DOHH2 (cell line): ENCODE measurements at regions not wholly inside any gene's neighbourhood (a gene's known extent, or its start where the extent isn't known, plus 50 kb on each side); places are given as distances from the start of the nearest gene placed in this dataset.

Experiments
- H3F3A ChIP-seq: fragments of 200-600 bp; sonication (generic), shearing (Covaris generic); 2 replicates; pipeline ENCODE4 v1.6.0; 2016; ENCODE audit warnings: antibody characterized with exemption, mild to moderate bottlenecking; ENCODE audit not compliant: control insufficient read depth, insufficient read depth
- H3K27ac ChIP-seq: fragments of 200-600 bp; sonication (generic); 2 replicates; pipeline ENCODE4 v1.5.1; 2014; ENCODE audit warnings: low read depth, mild to moderate bottlenecking, low read length, moderate library complexity
- H3K27me3 ChIP-seq: fragments of 200-600 bp; sonication (generic); 2 replicates; pipeline ENCODE4 v1.6.1; 2014; ENCODE audit warnings: mild to moderate bottlenecking, low read length, mixed read lengths; ENCODE audit not compliant: control insufficient read depth
- H3K36me3 ChIP-seq: fragments of 200-600 bp; sonication (generic); 2 replicates; pipeline ENCODE4 v1.6.1; 2014; ENCODE audit warnings: mild to moderate bottlenecking, low read length, moderate library complexity, mixed read lengths; ENCODE audit not compliant: control insufficient read depth
- H3K4me1 ChIP-seq: fragments of 200-600 bp; sonication (generic); 2 replicates; pipeline ENCODE4 v1.6.1; 2014; ENCODE audit warnings: mild to moderate bottlenecking, low read length, mixed read lengths; ENCODE audit not compliant: control insufficient read depth
- H3K4me2 ChIP-seq: fragments of 200-600 bp; sonication (generic); 2 replicates; pipeline ENCODE4 v1.6.0; 2014; ENCODE audit warnings: mild to moderate bottlenecking, low read length, moderate library complexity
- H3K4me3 ChIP-seq: fragments of 200-600 bp; sonication (generic); 2 replicates; pipeline ENCODE4 v1.5.1; 2014; ENCODE audit warnings: mild to moderate bottlenecking, low read length, mixed read lengths
- H3K79me2 ChIP-seq: fragments of 200-600 bp; sonication (generic); 2 replicates; pipeline ENCODE4 v1.6.1; 2014; ENCODE audit warnings: mild to moderate bottlenecking, low read length, mixed read lengths; ENCODE audit not compliant: control insufficient read depth
- H3K9me2 ChIP-seq: fragments of 200-600 bp; sonication (generic); replicated peaks from 2 replicates; pipeline ENCODE4 v1.6.1; 2014; ENCODE audit warnings: mild to moderate bottlenecking, low read length, mixed read lengths; ENCODE audit not compliant: control insufficient read depth
- H3K9me3 ChIP-seq: fragments of 200-600 bp; sonication (generic); 2 replicates; pipeline ENCODE4 v1.6.1; 2014; ENCODE audit warnings: antibody characterized with exemption, low read length, mixed read lengths; ENCODE audit not compliant: control insufficient read depth, insufficient read depth
- H4K20me1 ChIP-seq: fragments of 200-600 bp; sonication (generic); 2 replicates; pipeline ENCODE4 v1.6.0; 2014; ENCODE audit warnings: low read depth, mild to moderate bottlenecking, antibody characterized with exemption, low read length, moderate library complexity; ENCODE audit not compliant: control insufficient read depth, insufficient read depth
- EZH2phosphoT487 ChIP-seq: fragments of 200-600 bp; sonication (generic); IDR thresholded peaks from 2 replicates; pipeline ENCODE4 v1.6.1; 2017; ENCODE audit warnings: borderline replicate concordance, mild to moderate bottlenecking, antibody characterized with exemption, low read length, moderate library complexity, mixed read lengths
- TF ChIP-seq, protein P1 (sequence below): fragments of 200-600 bp; sonication (generic); IDR thresholded peaks from one replicate; pipeline ENCODE4 v1.5.1; 2014; ENCODE audit warnings: antibody characterized with exemption, mild to moderate bottlenecking, low read depth, low read length; ENCODE audit not compliant: poor library complexity, severe bottlenecking

- Histone ChIP-seq H3K9me2 (no peaks in the 10 kb centered on the region), H3K4me3 (no peak overlapping the region), H3F3A (no peaks in the 10 kb centered on the region), H3K9me3 (no peaks in the 10 kb centered on the region), H3K27ac (no peak overlapping the region), H3K79me2 (no peaks in the 10 kb centered on the region), H4K20me1 (no peaks in the 10 kb centered on the region), H3K4me1 (no peaks in the 10 kb centered on the region), H3K36me3 (no peaks in the 10 kb centered on the region), H3K4me2 (no peak overlapping the region), H3K27me3 (no peaks in the 10 kb centered on the region)
- no peak for TF ChIP-seq EZH2phosphoT487
- TF ChIP-seq, protein P1, sequence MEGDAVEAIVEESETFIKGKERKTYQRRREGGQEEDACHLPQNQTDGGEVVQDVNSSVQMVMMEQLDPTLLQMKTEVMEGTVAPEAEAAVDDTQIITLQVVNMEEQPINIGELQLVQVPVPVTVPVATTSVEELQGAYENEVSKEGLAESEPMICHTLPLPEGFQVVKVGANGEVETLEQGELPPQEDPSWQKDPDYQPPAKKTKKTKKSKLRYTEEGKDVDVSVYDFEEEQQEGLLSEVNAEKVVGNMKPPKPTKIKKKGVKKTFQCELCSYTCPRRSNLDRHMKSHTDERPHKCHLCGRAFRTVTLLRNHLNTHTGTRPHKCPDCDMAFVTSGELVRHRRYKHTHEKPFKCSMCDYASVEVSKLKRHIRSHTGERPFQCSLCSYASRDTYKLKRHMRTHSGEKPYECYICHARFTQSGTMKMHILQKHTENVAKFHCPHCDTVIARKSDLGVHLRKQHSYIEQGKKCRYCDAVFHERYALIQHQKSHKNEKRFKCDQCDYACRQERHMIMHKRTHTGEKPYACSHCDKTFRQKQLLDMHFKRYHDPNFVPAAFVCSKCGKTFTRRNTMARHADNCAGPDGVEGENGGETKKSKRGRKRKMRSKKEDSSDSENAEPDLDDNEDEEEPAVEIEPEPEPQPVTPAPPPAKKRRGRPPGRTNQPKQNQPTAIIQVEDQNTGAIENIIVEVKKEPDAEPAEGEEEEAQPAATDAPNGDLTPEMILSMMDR = no peak
Observed at GRCh38 chr5:105670596-105670995, 2000.1 kb downstream of the EFNA5 start.

DNA sequence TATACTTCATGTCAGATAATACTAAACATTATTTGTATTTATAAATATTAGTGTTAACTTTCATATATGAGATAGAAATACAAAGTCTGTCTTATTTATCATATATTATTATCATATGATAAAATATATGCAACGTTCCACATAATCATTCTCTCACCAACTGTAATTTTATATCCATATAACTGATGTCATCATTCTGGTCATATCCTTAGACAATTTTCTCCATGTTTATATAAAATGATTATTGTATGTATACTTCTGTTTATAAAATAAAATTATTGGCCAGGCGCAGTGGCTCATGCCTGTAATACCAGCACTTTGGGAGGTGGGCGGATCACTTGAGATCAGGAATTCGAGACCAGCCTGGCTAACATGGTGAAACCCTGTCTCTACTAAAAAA is 2007.1 kb downstream of the EFNA5 start:
- no peaks in the 10 kb centered on the region for H3K36me3 ChIP-seq
- H3K4me1 ChIP-seq = no peaks in the 10 kb centered on the region
- H3K9me3 ChIP-seq = no peaks in the 10 kb centered on the region
- no peak for TF ChIP-seq EZH2phosphoT487
- TF ChIP-seq, protein P1 = no peak
- no peaks in the 10 kb centered on the region for H3K79me2 ChIP-seq
- H3K27me3 ChIP-seq = no peaks in the 10 kb centered on the region
- no peak overlapping the region for H3K4me2 ChIP-seq
- no peaks in the 10 kb centered on the region for H3K9me2 ChIP-seq
- H3F3A ChIP-seq = no peaks in the 10 kb centered on the region
- H4K20me1 ChIP-seq = no peaks in the 10 kb centered on the region
- H3K27ac ChIP-seq = no peak overlapping the region
- H3K4me3 ChIP-seq = no peak overlapping the region

GRCh38 chr5:105659396-105659795 is 2011.3 kb downstream of the EFNA5 start:
- Histone ChIP-seq H4K20me1 (no peaks in the 10 kb centered on the region), H3K9me2 (no peaks in the 10 kb centered on the region), H3K9me3 (no peaks in the 10 kb centered on the region)

More at GRCh38 chr5:105659396-105659795, 2011.3 kb downstream of the EFNA5 start:
- H3K4me2 ChIP-seq = no peak overlapping the region
- H3K4me1 ChIP-seq = no peaks in the 10 kb centered on the region
- H3K36me3 ChIP-seq = no peaks in the 10 kb centered on the region
- H3K4me3 ChIP-seq = no peak overlapping the region
- TF ChIP-seq, protein P1 = no peak
- no peak for TF ChIP-seq EZH2phosphoT487
- no peaks in the 10 kb centered on the region for H3K79me2 ChIP-seq
- H3K27ac ChIP-seq = no peak overlapping the region
- no peaks in the 10 kb centered on the region for H3K27me3 ChIP-seq
- no peaks in the 10 kb centered on the region for H3F3A ChIP-seq
